HG02798 (cell line): ENCODE measurements at regions not wholly inside any gene's neighbourhood (a gene's known extent, or its start where the extent isn't known, plus 50 kb on each side); places are given as distances from the start of the nearest gene placed in this dataset.

ENCODE experiments used
- ATAC-seq: cut with Tn5 transposase; IDR thresholded peaks from one replicate; pipeline ENCODE4 v1.9.1; 2021; ENCODE audit warnings: mild to moderate bottlenecking; ENCODE audit not compliant: unreplicated experiment, poor library complexity

GRCh38 chr13:44287958-44288357 is 85.7 kb upstream of the SERP2 start:
- no peak for ATAC-seq

- ATAC-seq = no peak
Observed at GRCh38 chr13:44292545-44292944, 81.1 kb upstream of the SERP2 start.

- ATAC-seq = no peak
Observed at GRCh38 chr13:44293374-44293773, 80.2 kb upstream of the SERP2 start.

GRCh38 chr13:44293908-44294735 is 79.5 kb upstream of the SERP2 start:
- no peak for ATAC-seq

GRCh38 chr13:44294876-44295275 is 78.7 kb upstream of the SERP2 start:
- no peak for ATAC-seq

GRCh38 chr13:44296856-44297255 is 76.8 kb upstream of the SERP2 start:
- no peak for ATAC-seq

GRCh38 chr13:44298314-44298713 is 75.3 kb upstream of the SERP2 start:
- no peak for ATAC-seq

- ATAC-seq = no peak
Observed at GRCh38 chr13:44299152-44299943, 74.3 kb upstream of the SERP2 start.

GRCh38 chr13:44300895-44301638 is 72.6 kb upstream of the SERP2 start:
- ATAC-seq = peak; percentile 74

GRCh38 chr13:44301639-44302015 is 72.0 kb upstream of the SERP2 start:
- no peak for ATAC-seq

GRCh38 chr13:44302233-44302632 is 71.4 kb upstream of the SERP2 start:
- ATAC-seq = no peak

GRCh38 chr13:44302940-44303575 is 70.6 kb upstream of the SERP2 start:
- no peak for ATAC-seq

- no peak for ATAC-seq
Observed at GRCh38 chr13:44303681-44304432, 69.8 kb upstream of the SERP2 start.

GRCh38 chr13:44304433-44304725 is 69.2 kb upstream of the SERP2 start:
- ATAC-seq = no peak

- no peak for ATAC-seq
Observed at GRCh38 chr13:44305286-44305685, 68.3 kb upstream of the SERP2 start.

GRCh38 chr13:44305917-44306370 is 67.7 kb upstream of the SERP2 start:
- no peak for ATAC-seq

- no peak for ATAC-seq
Observed at GRCh38 chr13:44306371-44307192, 67.0 kb upstream of the SERP2 start.

- no peak for ATAC-seq
Observed at GRCh38 chr13:44307255-44307654, 66.4 kb upstream of the SERP2 start.

- ATAC-seq = no peak
Observed at GRCh38 chr13:44307844-44308243, 65.8 kb upstream of the SERP2 start.
